ENCODE measurements at regions not wholly inside any gene's neighbourhood (a gene's known extent, or its start where the extent isn't known, plus 50 kb on each side); places are given as distances from the start of the nearest gene placed in this dataset.

DNA sequence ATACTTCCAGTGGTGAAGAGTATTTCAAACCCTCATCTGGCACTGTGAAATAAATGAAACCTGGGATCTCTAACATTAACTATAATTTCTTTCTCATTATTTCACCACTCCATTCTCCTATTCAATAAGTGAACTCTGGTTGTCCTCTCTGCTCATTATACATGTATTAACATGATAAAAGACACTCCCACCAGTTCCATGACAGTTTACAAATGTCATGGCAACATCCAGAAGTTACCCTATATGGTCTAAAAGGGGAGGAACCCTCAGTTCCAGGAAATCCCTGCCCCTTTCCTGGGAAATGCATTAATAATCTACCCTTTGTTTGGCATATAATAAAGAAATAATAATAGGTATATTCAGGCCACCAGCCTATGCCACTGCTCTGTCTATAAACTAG, 62.7 kb upstream of the BRINP3 start:
- no peak for DNase-seq

DNA sequence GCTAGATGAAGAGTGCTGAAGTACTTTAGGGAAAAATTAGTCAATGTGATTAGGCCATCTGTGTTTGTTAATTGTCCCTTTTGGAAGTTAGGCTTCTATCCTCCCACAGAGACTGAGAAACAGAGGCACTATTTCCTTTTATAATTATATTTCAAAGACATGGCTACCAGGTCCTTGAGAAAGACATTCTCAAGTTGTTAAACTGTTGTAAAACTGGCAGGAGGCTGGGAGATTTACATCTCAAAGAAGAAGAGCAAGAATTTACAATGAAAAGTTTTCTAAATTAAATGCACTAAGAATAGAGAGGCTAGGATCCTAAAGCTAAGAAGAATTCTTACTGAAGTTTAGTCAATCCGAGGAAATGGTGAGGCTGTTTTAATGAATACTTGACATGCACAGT, 74.0 kb upstream of the BRINP3 start:
- DNase-seq: no peak

GRCh38 chr1:190560161-190560681, 82.6 kb upstream of the BRINP3 start:
- DNase-seq: no peak

- no peak for DNase-seq
These were observed 85.6 kb upstream of the BRINP3 start for GRCh38 chr1:190563230-190563629.

DNA sequence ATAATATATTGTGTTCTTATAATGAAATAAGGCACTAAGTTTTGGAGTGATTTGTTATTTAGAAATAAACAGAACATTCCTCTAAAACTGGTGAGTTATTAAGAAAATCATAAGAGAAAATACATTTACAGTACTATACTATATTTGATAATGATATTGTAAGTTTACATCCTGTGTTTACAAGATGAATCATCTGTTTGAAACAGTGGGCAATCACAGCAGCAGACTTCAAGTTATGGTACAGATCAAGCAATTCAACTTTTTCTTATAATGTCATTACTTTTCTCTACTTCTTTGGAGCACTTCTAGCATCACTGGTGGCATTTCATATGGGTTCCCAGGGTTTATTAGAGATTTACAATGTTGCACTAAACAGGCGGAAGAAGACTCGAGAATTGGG, 86.5 kb upstream of the BRINP3 start:
- no peak for DNase-seq

- no peak for DNase-seq
These were observed 100.4 kb upstream of the BRINP3 start for GRCh38 chr1:190578017-190578416.

DNA sequence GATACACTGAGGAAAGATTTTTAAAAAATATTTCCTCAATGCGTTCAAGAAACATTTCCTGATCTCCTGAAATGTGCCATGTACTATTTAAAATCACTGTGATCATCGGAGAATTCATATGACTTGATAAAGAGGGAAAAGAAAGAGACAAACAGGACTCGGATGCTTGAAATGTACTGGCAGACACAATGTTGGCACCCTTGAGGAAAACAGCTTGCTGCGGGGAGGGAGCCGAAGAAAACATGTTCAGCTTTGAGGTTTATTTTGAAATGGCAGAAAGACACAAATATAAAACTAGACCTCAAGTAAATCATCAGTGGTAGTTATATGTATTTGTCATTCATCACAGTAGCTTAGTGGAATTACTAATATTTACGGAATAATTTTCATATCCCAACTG, 100.9 kb upstream of the BRINP3 start:
- DNase-seq: no peak

DNA sequence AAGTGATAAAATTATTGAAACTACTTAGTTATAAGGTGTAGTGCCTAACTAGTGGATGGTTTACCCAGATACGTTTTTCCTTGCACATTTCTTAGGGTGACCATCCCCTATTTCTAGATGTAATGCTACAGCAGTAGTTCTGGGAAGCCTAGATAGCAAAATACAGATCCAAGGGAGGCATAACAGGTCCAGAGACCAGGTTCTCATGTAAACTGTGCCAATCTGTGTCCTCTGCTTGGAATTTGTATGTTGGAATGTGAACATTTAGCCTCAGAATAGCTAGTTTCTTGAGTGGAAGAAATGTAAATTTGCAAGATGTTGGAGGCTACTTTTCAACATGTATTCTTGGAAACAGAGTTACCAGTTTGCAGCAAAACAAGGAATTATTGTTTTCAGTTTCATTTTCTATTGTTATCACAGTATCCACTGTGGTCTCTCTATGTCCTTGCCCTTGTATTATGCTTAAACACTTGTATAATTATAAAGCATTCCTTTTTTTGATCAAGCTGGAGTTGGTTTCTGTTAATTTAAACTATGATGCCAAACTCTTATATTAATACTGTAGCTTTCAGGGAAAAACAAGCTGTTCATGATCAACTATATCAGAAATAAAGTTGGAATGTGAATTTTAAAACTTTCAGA, 102.0 kb upstream of the BRINP3 start:
- no peak for DNase-seq

- no peak for DNase-seq
These were observed 106.2 kb upstream of the BRINP3 start for GRCh38 chr1:190583862-190584261.

DNA sequence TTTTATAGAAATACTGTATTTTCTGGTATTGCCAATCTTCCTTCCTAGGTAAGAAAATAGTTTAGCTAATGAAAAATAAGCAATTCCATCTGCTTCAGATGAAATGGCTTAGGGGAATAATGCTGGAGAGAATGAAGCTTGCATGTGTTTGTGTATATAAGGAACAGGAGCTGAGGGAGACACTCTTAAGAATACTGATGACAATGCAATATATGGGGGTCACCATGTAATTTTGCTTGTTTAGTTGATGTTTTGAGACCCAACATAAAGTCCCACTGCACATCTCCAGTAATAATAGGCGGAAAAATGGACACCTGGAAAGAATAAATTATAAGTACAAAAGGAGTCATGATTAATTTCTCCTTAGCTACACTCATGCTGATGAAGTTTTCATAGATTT, 110.8 kb upstream of the BRINP3 start:
- no peak for DNase-seq

DNA sequence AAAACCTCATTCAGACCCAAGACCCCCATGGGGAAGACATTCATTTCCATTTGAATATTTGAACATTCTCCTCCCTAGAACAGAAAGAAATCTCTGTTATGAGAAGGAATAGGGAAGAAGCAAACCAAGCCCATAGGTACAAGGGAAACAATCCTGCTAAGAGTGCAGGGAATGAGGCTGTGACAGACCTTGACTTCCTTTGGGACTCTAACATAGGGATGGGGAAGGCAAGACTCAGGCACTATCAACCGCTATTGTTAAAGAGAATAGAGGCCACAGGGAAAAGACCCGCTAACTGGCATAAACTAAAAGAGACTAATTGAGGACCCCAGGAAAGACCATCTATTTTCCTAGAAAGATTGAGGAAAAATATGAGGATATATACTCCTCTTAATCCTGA, 117.8 kb upstream of the BRINP3 start:
- DNase-seq: no peak

DNA sequence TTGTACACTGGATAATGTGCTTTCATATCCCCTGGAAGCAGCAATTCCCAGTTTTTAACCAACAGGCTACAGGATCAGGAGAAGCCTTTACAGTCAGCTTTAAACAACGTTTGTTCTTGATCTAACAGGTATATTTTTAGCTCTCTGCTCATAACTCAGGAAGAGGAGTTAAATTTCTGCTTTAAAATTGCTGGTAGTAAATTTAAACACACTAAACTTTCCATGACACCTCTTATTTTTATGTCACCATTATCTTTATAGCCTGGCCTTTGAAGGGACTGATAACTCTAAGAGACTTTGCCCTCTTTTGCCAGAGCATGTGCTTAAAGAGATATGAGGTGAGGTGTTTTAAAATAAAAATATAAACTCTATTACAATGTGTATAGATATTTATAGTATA, 119.6 kb upstream of the BRINP3 start:
- DNase-seq: no peak

DNA sequence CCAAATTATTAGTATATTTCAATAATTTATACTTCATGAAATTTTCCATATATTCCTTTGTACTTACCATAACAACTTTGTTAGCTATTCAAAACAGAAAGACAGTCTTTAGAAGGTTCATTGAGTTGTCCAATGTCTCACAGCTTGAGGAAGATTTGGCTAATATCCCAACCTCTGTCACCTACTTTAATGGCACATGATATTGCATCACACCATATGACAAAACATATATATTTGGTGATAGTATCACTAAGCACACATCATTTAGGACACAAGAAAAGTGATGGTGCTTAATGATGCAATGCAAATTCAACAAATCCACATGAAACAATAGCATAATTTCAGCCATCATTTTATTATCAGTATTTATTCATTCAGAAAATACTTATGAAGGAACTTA, 122.0 kb upstream of the BRINP3 start:
- DNase-seq: no peak

DNA sequence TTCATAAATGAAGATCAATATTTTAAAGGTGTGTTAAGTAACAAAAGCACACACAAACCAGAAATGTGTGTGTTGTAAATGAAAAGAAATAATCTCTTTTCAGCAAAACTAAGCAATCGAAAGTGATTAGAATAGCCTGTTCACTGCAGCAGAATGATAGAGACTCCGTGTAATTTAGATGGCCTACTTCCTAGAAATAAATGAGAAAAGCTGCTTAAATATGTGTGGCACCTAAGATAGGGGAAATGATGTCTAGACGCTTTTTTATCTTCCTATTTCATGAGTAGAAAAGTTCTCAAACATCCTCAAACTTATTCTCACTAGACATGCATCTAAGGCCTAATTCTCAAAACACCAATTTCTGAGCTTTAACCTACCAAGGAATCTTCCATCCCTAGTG, 124.7 kb upstream of the BRINP3 start:
- DNase-seq: no peak

DNA sequence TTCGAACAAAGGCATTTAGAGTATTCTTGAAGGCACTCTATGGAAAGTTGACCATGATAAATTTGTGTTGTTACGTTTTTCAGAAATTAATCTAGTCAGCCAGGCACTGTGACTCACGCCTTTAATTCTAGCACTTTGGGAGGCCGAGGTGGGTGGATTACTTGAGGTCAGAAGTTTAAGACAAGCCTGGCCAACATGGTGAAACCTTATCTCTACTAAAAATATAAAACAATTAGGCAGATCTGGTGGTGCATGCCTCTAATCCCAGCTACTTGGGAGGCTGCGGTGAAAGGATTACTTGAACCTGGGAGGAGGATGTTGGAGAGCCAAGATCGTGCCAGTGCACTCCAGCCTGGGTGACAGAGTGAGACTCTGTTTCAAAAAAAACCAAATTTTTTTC, 130.6 kb upstream of the BRINP3 start:
- DNase-seq: no peak

- no peak for DNase-seq
These were observed 138.2 kb upstream of the BRINP3 start for GRCh38 chr1:190615818-190616217.

- no peak for DNase-seq
These were observed 138.6 kb upstream of the BRINP3 start for GRCh38 chr1:190616235-190616634.

DNA sequence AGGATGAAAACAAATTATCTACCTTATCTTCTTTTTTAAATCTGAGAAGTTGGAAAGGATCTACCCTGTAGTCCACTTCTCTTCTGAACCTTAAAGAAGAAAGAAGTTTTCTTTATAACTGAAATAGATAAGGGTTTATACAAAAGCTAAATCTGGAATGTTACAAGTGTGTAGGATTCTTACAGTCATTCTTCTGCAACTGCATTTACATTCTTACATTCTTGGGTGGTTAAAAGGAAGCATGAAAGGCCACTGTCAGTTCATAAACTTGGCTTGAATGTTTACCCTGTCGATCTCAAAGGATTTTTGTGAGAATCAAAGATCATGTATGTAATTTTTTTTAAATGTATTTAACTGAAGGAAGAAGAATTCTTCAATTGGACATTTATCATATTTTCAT, 142.1 kb upstream of the BRINP3 start:
- DNase-seq: no peak

DNA sequence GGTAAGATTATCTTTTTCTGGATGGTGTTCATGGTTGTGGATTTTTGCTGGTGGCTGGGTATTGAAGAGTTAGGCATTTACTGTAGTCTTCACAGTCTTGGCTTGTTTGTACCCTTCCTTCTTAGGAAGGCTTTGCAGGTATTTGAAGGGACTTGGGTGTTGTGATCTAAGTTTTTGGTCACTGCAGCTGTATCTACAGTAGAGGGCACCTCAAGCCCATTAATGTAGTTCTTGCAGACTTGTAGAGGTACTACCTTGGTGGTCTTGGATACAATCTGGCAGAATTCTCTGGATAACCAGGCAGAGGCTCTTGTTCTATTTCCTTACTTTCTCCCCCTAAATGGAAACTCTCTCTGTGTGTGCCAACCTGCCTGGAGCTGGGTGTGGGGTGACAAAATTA, 155.8 kb upstream of the BRINP3 start:
- DNase-seq: no peak

- no peak for DNase-seq
These were observed 156.5 kb upstream of the BRINP3 start for GRCh38 chr1:190634134-190634533.

- no peak for DNase-seq
These were observed 171.9 kb upstream of the BRINP3 start for GRCh38 chr1:190649553-190649952.

DNA sequence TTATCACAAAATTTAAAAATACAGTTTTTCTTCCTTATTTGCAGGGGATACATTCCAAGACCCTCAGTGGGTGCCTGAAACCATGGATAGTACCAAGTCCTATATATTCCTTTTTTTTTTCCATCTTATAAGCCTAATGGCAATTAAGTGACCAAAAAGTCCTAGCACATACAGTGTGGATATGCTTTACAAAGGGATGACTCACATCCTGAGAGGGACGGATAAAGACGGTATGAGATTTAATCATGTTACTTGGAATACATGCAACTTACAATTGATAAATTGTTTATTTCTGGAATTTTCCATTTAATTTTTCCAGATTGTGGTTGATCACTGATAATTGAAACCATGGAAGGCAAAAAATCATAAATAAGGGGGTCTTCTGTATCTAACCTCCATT, 181.2 kb upstream of the BRINP3 start:
- no peak for DNase-seq

DNA sequence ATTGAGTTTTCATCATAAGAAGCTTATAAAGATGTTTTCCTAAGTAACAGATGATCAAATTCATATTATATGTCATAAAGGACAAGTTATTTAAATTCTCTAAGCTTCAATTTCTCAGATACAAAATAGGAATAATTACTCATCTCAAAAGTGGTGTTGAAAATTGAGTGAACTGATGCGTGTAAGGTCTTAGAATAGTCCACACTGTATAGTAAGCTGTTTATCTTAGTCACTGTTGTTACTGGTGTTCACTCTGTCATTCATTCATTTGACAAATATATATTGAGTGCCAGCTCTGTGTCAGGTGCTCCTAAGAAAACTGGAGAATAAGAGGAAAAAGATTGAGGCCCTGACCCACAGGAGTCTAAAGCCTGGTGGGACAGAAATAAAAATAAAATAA, 186.3 kb upstream of the BRINP3 start:
- no peak for DNase-seq

GRCh38 chr1:190665045-190665444, 187.4 kb upstream of the BRINP3 start:
- DNase-seq: no peak

- DNase-seq: no peak
These were observed 190.2 kb upstream of the BRINP3 start for GRCh38 chr1:190667914-190668313.

DNA sequence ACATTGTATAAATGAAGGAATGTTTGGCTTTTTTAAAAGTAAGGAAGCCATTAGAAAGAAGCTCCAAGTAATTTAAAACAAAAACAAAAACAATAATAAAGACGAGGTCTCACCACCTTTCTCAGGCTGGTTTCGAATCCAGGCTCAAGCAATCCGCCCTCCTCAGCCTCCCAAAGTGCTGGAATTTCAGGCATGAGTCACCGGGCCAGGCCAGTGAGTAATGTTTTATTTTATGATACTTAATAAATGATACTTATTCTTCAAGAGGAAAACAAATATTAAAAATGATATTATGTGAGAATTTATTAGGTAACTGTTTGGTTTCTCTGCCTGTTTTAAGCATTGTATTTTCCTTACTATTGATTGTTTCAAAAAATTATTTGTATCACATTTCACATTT, 201.4 kb upstream of the BRINP3 start:
- DNase-seq: no peak
